Left ventricle myocardium inferior (tissue), 1 donor: ENCODE measurements at regions not wholly inside any gene's neighbourhood (a gene's known extent, or its start where the extent isn't known, plus 50 kb on each side); places are given as distances from the start of the nearest gene placed in this dataset.

Experiments
- DNase-seq: peaks from one replicate; pipeline ENCODE4 v3.0.0-alpha.2; 2020
- H3K27ac ChIP-seq: fragments of 200-600 bp; replicated peaks from 2 replicates; pipeline ENCODE4 v1.8.0; 2021
- H3K27me3 ChIP-seq: fragments of 200-600 bp; 2 replicates; pipeline ENCODE4 v1.8.0; 2021; ENCODE audit warnings: low read depth
- H3K36me3 ChIP-seq: fragments of 200-600 bp; 2 replicates; pipeline ENCODE4 v1.8.0; 2021
- H3K4me1 ChIP-seq: fragments of 200-600 bp; 2 replicates; pipeline ENCODE4 v1.8.0; 2021
- H3K4me3 ChIP-seq: fragments of 200-600 bp; 2 replicates; pipeline ENCODE4 v1.8.0; 2021; ENCODE audit warnings: mild to moderate bottlenecking, moderate library complexity
- H3K9me3 ChIP-seq: fragments of 200-600 bp; replicated peaks from 2 replicates; pipeline ENCODE4 v1.8.0; 2021
- CTCF ChIP-seq: fragments of 200-600 bp; IDR thresholded peaks from 2 replicates; pipeline ENCODE4 v1.8.0; 2021; ENCODE audit warnings: antibody characterized with exemption, mild to moderate bottlenecking, borderline replicate concordance
- intact Hi-C: fragments of 100-400 bp; cut with micrococcal nuclease; formaldehyde crosslinking; loops from one replicate; pipeline ENCODE4 v1.11.0; 2022
- donor health status: DM: no; HTN: yes; CAD: no; lungs with severe emphysema.

GRCh38 chr10:128322950-128323349 lies 196.7 kb upstream of the MKI67 start:
- no peak for TF ChIP-seq CTCF
- H3K27ac ChIP-seq: no peak overlapping the region
- peaks cover 62% of the 10 kb centered on the region for H3K27me3 ChIP-seq
- H3K36me3 ChIP-seq: no peaks in the 10 kb centered on the region
- peaks cover 6% of the 10 kb centered on the region for H3K9me3 ChIP-seq
- H3K4me1 ChIP-seq: no peaks in the 10 kb centered on the region
- no peak overlapping the region for H3K4me3 ChIP-seq
- intact Hi-C loops: no loop called here
- DNase-seq: no peak

- Histone ChIP-seq H3K36me3 (no peaks in the 10 kb centered on the region), H3K9me3 (peaks cover 14% of the 10 kb centered on the region), H3K4me3 (no peak overlapping the region), H3K27me3 (peaks cover 62% of the 10 kb centered on the region), H3K27ac (no peak overlapping the region), H3K4me1 (no peaks in the 10 kb centered on the region)
- peak; percentile 50 for TF ChIP-seq CTCF
- intact Hi-C loops: no loop called here
- peak; percentile 41 for DNase-seq
These were observed 198.0 kb upstream of the MKI67 start for GRCh38 chr10:128324058-128324827.

GRCh38 chr10:128325788-128326187 lies 199.6 kb upstream of the MKI67 start:
- H3K27me3 ChIP-seq: peaks cover 54% of the 10 kb centered on the region
- no peaks in the 10 kb centered on the region for H3K36me3 ChIP-seq
- H3K27ac ChIP-seq: no peak overlapping the region
- H3K4me1 ChIP-seq: no peaks in the 10 kb centered on the region
- no peak for TF ChIP-seq CTCF
- peaks cover 14% of the 10 kb centered on the region for H3K9me3 ChIP-seq
- DNase-seq: no peak
- no peak overlapping the region for H3K4me3 ChIP-seq
- intact Hi-C loops: no loop called here

- intact Hi-C loops: no loop called here
- no peak for TF ChIP-seq CTCF
- Histone ChIP-seq H3K27me3 (peaks cover 54% of the 10 kb centered on the region), H3K4me3 (no peak overlapping the region), H3K36me3 (no peaks in the 10 kb centered on the region), H3K27ac (no peak overlapping the region), H3K4me1 (no peaks in the 10 kb centered on the region), H3K9me3 (peaks cover 14% of the 10 kb centered on the region)
- no peak for DNase-seq
These were observed 200.0 kb upstream of the MKI67 start for GRCh38 chr10:128326251-128326650.

- Histone ChIP-seq H3K36me3 (no peaks in the 10 kb centered on the region), H3K9me3 (peaks cover 14% of the 10 kb centered on the region), H3K4me3 (no peak overlapping the region), H3K27me3 (peaks cover 52% of the 10 kb centered on the region), H3K27ac (no peak overlapping the region), H3K4me1 (no peaks in the 10 kb centered on the region)
- intact Hi-C loops: no loop called here
- no peak for TF ChIP-seq CTCF
- no peak for DNase-seq
These were observed 200.6 kb upstream of the MKI67 start for GRCh38 chr10:128326851-128327250.
